K562 (cell line): ENCODE measurements at regions not wholly inside any gene's neighbourhood (a gene's known extent, or its start where the extent isn't known, plus 50 kb on each side); places are given as distances from the start of the nearest gene placed in this dataset.

Source experiments
- ATAC-seq: fragments of 200-7000 bp; cut with Tn5 transposase; 3 replicates; pipeline ENCODE4 v1.9.1; 2020; ENCODE audit warnings: moderate library complexity
- BruUV-seq: library from RNA; stranded (reverse); fragments of 400-500 nt; replicated peaks from 2 replicates; lab custom pipeline; 2021; lab: Mats Ljungman, UMichigan
- CTCF ChIA-PET: fragments of 300-600 bp; formaldehyde crosslinking; extraction: SDS; loops from one replicate; lab custom pipeline; 2021; ENCODE audit warnings: low intra/inter-chr PET ratio; lab: Yijun Ruan, JAX
- POLR2A ChIA-PET: fragments of 300-600, 350-650 bp; sonication (Branson Sonifier 250); formaldehyde crosslinking; extraction: SDS; loops from one replicate; lab custom pipeline; 2021; ENCODE audit warnings: antibody characterized with exemption, inconsistent platforms; lab: Yijun Ruan, JAX
- DNase-seq, 4 experiments: peaks; one replicate each; pipeline versions ENCODE4 v3.0.0 to v3.0.0-alpha.2; 2011 to 2018; ENCODE audit warnings: low spot score in 3 of 4, mixed read lengths in 3 of 4; ENCODE audit errors: extremely low read depth in 1 of 4
- FAIRE-seq: peaks from 2 replicates; lab custom pipeline; 2011; peaks lifted over from hg19 to GRCh38; lab: Jason Lieb, UNC
- H2AFZ ChIP-seq: 2 replicates; pipeline ENCODE4 v1.6.0; 2011; ENCODE audit warnings: low read depth, low read length, control low read depth, inconsistent platforms
- H3K27ac ChIP-seq: fragments of 200-600 bp; 3 replicates; pipeline ENCODE4 v1.8.0; 2011; ENCODE audit warnings: low read depth, mild to moderate bottlenecking, control low read depth, inconsistent platforms, low read length, moderate library complexity, mixed read lengths; ENCODE audit errors: extremely low read depth
- H3K27me3 ChIP-seq, 2 experiments: fragments of 300-600 bp in 1 of 2; 2 replicates in 1 of 2; 3 replicates in 1 of 2; pipeline versions ENCODE4 v1.6.0 to v1.8.0; 2011; ENCODE audit warnings: inconsistent platforms in 2 of 2, low read length in 2 of 2, mild to moderate bottlenecking in 1 of 2, mixed read lengths in 1 of 2, moderate library complexity in 1 of 2; ENCODE audit not compliant: control insufficient read depth in 2 of 2, insufficient read depth in 2 of 2
- H3K36me3 ChIP-seq: fragments of 300-600 bp; 3 replicates; pipeline ENCODE4 v1.8.0; 2011; ENCODE audit warnings: mild to moderate bottlenecking, low read length, inconsistent platforms; ENCODE audit not compliant: control insufficient read depth, insufficient read depth
- H3K4me1 ChIP-seq, 2 experiments: fragments of 200-600 bp in 1 of 2; replicated peaks in 1 of 2; 2 replicates in 1 of 2; 3 replicates in 1 of 2; pipeline versions ENCODE4 v1.5.1 to v1.8.0; 2011; ENCODE audit warnings: inconsistent platforms in 2 of 2, low read length in 2 of 2, mild to moderate bottlenecking in 1 of 2, mixed read lengths in 1 of 2, moderate library complexity in 1 of 2; ENCODE audit not compliant: control insufficient read depth in 2 of 2, insufficient read depth in 2 of 2
- H3K4me2 ChIP-seq: 2 replicates; pipeline ENCODE4 v1.6.1; 2011; ENCODE audit warnings: low read length, control low read depth, inconsistent platforms, mixed read lengths; ENCODE audit not compliant: insufficient read depth
- H3K4me3 ChIP-seq: fragments of 200-600 bp; sonication (generic), shearing (Covaris generic); 2 replicates; pipeline ENCODE4 v1.5.1; 2016; ENCODE audit warnings: control low read depth, inconsistent platforms
- H3K79me2 ChIP-seq: fragments of 200-600 bp; 3 replicates; pipeline ENCODE4 v1.8.0; 2011; ENCODE audit warnings: low read length, inconsistent platforms; ENCODE audit not compliant: control insufficient read depth, insufficient read depth
- H3K9ac ChIP-seq, 2 experiments: 2 replicates each; pipeline versions ENCODE4 v1.6.0 to v1.6.1; 2011; ENCODE audit warnings: low read depth in 2 of 2, low read length in 2 of 2, control low read depth in 1 of 2, inconsistent platforms in 1 of 2, mild to moderate bottlenecking in 1 of 2, mixed read lengths in 1 of 2; ENCODE audit not compliant: insufficient read depth in 1 of 2
- H3K9me1 ChIP-seq: one replicate; pipeline ENCODE4 v1.6.0; 2011; ENCODE audit warnings: inconsistent platforms, mild to moderate bottlenecking, low read length, moderate library complexity; ENCODE audit not compliant: control insufficient read depth, insufficient read depth
- H3K9me3 ChIP-seq: replicated peaks from 2 replicates; pipeline ENCODE4 v1.5.1; 2011; ENCODE audit warnings: low read depth, low read length, inconsistent platforms; ENCODE audit not compliant: control insufficient read depth, insufficient read depth
- H4K20me1 ChIP-seq: replicated peaks from 2 replicates; pipeline ENCODE4 v1.6.1; 2011; ENCODE audit warnings: low read length, inconsistent platforms, mixed read lengths; ENCODE audit not compliant: control insufficient read depth, insufficient read depth
- ARID2 ChIP-seq: fragments of 450-650 bp; IDR thresholded peaks from 2 replicates; pipeline ENCODE4 v1.6.1; 2017; ENCODE audit warnings: antibody characterized with exemption, mild to moderate bottlenecking
- CREBBP ChIP-seq: IDR thresholded peaks from one replicate; pipeline ENCODE4 v1.6.1; 2012; ENCODE audit warnings: low read depth, mild to moderate bottlenecking, control low read depth, inconsistent platforms, low read length
- MNT ChIP-seq, 2 experiments: fragments of 450-650 bp; conservative IDR thresholded peaks; 2 replicates each; pipeline ENCODE4 v1.6.1; 2017; ENCODE audit warnings: mild to moderate bottlenecking in 2 of 2, moderate library complexity in 2 of 2
- PTBP1 ChIP-seq: fragments of 200-400 bp; formaldehyde crosslinking; IDR thresholded peaks from 2 replicates; pipeline ENCODE4 v1.6.1; 2017; ENCODE audit warnings: low read depth, low read length
- RBM25 ChIP-seq: fragments of 200-400 bp; formaldehyde crosslinking; IDR thresholded peaks from 2 replicates; pipeline ENCODE4 v1.6.1; 2018; ENCODE audit warnings: low read length, low read depth, moderate library complexity; ENCODE audit not compliant: severe bottlenecking
- WGBS: fragments of 100-300 bp; shearing (Covaris generic); methylation state at CpG from one replicate; pipeline ENCODE4 v1.1.6; 2016; ENCODE audit warnings: low coverage, mixed read lengths; ENCODE audit not compliant: insufficient coverage; ENCODE audit errors: missing lambda C conversion rate; 5-methylcytosine and 5-hydroxymethylcytosine counted together
- in situ Hi-C: fragments of 300-500 bp; cut with MboI; formaldehyde crosslinking; loops from 4 replicates; pipeline ENCODE4 v1.15.0; 2018; ENCODE audit warnings: inconsistent platforms, mixed read lengths
- intact Hi-C: fragments of 100-400 bp; cut with micrococcal nuclease; formaldehyde crosslinking; loops from 2 replicates; pipeline ENCODE4 v1.14.2; 2022
- TF ChIP-seq, protein P1 (sequence below), 2 experiments: fragments of 450-650 bp; IDR thresholded peaks; 2 replicates each; pipeline ENCODE4 v1.6.1; 2018; ENCODE audit warnings: mild to moderate bottlenecking in 2 of 2, low read depth in 1 of 2; ENCODE audit not compliant: partially characterized antibody in 2 of 2

GRCh38 chr3:28933337-28933736, 347.5 kb upstream of the RBMS3 start:
- Histone ChIP-seq H3K79me2 (no peaks in the 10 kb centered on the region), H3K36me3 (no peaks in the 10 kb centered on the region), H3K4me1 (no peaks in the 10 kb centered on the region), H2AFZ (no peak overlapping the region), H3K4me2 (no peak overlapping the region), H3K9me1 (no peaks in the 10 kb centered on the region), H3K27me3 (no peaks in the 10 kb centered on the region), H3K4me3 (no peak overlapping the region), H3K9me3 (no peaks in the 10 kb centered on the region), H4K20me1 (no peaks in the 10 kb centered on the region), H3K27ac (no peak overlapping the region), H3K9ac (no peak overlapping the region)
- no peak for DNase-seq
- ChIA-PET CTCF (no interaction called here), POLR2A (no interaction called here)
- WGBS = 0% methylated on average over 4 of the region's 4 CpGs
- in situ Hi-C loops (no loop called here), intact Hi-C loops (no loop called here)
- no TSS peak for BruUV-seq
- FAIRE-seq = no peak
- no peak for TF ChIP-seq PTBP1
- no peak for TF ChIP-seq ARID2
- TF ChIP-seq, protein P1, sequence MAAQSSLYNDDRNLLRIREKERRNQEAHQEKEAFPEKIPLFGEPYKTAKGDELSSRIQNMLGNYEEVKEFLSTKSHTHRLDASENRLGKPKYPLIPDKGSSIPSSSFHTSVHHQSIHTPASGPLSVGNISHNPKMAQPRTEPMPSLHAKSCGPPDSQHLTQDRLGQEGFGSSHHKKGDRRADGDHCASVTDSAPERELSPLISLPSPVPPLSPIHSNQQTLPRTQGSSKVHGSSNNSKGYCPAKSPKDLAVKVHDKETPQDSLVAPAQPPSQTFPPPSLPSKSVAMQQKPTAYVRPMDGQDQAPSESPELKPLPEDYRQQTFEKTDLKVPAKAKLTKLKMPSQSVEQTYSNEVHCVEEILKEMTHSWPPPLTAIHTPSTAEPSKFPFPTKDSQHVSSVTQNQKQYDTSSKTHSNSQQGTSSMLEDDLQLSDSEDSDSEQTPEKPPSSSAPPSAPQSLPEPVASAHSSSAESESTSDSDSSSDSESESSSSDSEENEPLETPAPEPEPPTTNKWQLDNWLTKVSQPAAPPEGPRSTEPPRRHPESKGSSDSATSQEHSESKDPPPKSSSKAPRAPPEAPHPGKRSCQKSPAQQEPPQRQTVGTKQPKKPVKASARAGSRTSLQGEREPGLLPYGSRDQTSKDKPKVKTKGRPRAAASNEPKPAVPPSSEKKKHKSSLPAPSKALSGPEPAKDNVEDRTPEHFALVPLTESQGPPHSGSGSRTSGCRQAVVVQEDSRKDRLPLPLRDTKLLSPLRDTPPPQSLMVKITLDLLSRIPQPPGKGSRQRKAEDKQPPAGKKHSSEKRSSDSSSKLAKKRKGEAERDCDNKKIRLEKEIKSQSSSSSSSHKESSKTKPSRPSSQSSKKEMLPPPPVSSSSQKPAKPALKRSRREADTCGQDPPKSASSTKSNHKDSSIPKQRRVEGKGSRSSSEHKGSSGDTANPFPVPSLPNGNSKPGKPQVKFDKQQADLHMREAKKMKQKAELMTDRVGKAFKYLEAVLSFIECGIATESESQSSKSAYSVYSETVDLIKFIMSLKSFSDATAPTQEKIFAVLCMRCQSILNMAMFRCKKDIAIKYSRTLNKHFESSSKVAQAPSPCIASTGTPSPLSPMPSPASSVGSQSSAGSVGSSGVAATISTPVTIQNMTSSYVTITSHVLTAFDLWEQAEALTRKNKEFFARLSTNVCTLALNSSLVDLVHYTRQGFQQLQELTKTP (IDR thresholded peaks at IDR 0.05; ENCODE audit: low read depth in 1 of 2, partially characterized antibody in 2 of 2) = no peak
- TF ChIP-seq MNT (conservative IDR thresholded peaks at IDR 0.05) = no peak
- TF ChIP-seq RBM25 = no peak
- TF ChIP-seq CREBBP = no peak
- ATAC-seq = no peak
